ENCODE measurements at regions not wholly inside any gene's neighbourhood (a gene's known extent, or its start where the extent isn't known, plus 50 kb on each side); places are given as distances from the start of the nearest gene placed in this dataset.

DNA sequence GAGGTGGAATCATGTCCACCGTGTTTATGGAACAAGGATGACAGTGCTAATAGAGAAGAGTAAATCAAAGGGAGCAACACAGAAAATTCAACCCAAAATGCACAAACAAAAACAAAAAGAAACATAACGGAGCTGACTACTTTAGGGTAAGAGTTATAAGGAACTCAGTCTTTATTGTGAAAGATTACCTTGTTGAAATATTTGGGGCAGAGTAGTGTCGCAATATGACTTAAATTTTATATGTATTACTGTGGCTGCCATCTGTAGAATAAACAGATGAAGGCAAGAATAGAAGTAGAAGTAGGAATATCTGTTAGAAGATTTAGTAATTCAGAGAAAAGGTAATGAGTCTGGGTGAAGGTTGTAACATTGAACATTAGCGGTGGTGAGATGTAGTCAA lies 913.9 kb downstream of the BRINP3 start:
- Mint-ChIP-seq H3K27ac (no peak overlapping the region), H3K9me3 (peaks cover 7% of the 10 kb centered on the region), H3K36me3 (ENCODE audit: low read depth) (no peaks in the 10 kb centered on the region), H3K4me3 (no peak overlapping the region), H3K27me3 (ENCODE audit: low read depth, poor library complexity) (peaks cover 7% of the 10 kb centered on the region), H3K4me1 (no peaks in the 10 kb centered on the region)
- no peak for DNase-seq
- TF ChIP-seq, protein P1, sequence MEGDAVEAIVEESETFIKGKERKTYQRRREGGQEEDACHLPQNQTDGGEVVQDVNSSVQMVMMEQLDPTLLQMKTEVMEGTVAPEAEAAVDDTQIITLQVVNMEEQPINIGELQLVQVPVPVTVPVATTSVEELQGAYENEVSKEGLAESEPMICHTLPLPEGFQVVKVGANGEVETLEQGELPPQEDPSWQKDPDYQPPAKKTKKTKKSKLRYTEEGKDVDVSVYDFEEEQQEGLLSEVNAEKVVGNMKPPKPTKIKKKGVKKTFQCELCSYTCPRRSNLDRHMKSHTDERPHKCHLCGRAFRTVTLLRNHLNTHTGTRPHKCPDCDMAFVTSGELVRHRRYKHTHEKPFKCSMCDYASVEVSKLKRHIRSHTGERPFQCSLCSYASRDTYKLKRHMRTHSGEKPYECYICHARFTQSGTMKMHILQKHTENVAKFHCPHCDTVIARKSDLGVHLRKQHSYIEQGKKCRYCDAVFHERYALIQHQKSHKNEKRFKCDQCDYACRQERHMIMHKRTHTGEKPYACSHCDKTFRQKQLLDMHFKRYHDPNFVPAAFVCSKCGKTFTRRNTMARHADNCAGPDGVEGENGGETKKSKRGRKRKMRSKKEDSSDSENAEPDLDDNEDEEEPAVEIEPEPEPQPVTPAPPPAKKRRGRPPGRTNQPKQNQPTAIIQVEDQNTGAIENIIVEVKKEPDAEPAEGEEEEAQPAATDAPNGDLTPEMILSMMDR (IDR thresholded peaks at IDR 0.05), result no peak

- peaks cover 7% of the 10 kb centered on the region for H3K27me3 Mint-ChIP-seq (ENCODE audit: low read depth, poor library complexity)
- H3K27ac Mint-ChIP-seq, result no peak overlapping the region
- DNase-seq, result no peak
- no peaks in the 10 kb centered on the region for H3K9me3 Mint-ChIP-seq
- H3K4me3 Mint-ChIP-seq, result no peak overlapping the region
- H3K4me1 Mint-ChIP-seq, result no peaks in the 10 kb centered on the region
- H3K36me3 Mint-ChIP-seq (ENCODE audit: low read depth), result no peaks in the 10 kb centered on the region
- TF ChIP-seq, protein P1 (IDR thresholded peaks at IDR 0.05), result no peak
These were observed 909.8 kb downstream of the BRINP3 start for GRCh38 chr1:189567890-189568289.

- no peaks in the 10 kb centered on the region for H3K9me3 Mint-ChIP-seq
- TF ChIP-seq, protein P1 (IDR thresholded peaks at IDR 0.05), result no peak
- H3K4me1 Mint-ChIP-seq, result no peaks in the 10 kb centered on the region
- H3K27ac Mint-ChIP-seq, result no peak overlapping the region
- no peak overlapping the region for H3K4me3 Mint-ChIP-seq
- no peaks in the 10 kb centered on the region for H3K36me3 Mint-ChIP-seq (ENCODE audit: low read depth)
- H3K27me3 Mint-ChIP-seq (ENCODE audit: low read depth, poor library complexity), result peaks cover 4% of the 10 kb centered on the region
- no peak for DNase-seq
These were observed 881.5 kb downstream of the BRINP3 start for GRCh38 chr1:189596197-189596596.

- no peak for DNase-seq
- Mint-ChIP-seq H3K27me3 (ENCODE audit: low read depth, poor library complexity) (peaks cover 4% of the 10 kb centered on the region), H3K4me1 (no peaks in the 10 kb centered on the region), H3K36me3 (ENCODE audit: low read depth) (no peaks in the 10 kb centered on the region), H3K4me3 (no peak overlapping the region), H3K9me3 (no peaks in the 10 kb centered on the region), H3K27ac (no peak overlapping the region)
- TF ChIP-seq, protein P1 (IDR thresholded peaks at IDR 0.05), result no peak
These were observed 880.6 kb downstream of the BRINP3 start for GRCh38 chr1:189597083-189597482.

DNA sequence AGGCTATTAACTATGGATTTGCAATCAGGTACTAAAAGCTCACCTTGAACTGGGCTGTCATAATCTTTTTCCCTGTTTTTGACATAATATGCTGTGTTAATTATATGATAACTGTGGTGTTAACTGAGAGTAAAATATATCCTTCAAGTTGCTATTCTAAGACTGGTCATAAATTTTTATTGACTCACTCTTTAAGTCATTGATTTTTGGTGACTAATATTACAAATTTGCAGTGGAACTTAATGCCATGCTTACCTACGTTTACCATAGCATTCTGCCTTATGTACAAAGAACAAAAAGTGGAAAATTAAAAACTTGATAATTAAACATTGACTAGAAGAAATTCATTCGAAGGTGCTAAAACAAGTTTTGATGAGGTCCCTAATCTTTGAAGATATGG lies 872.4 kb downstream of the BRINP3 start:
- no peak for DNase-seq
- H3K4me3 Mint-ChIP-seq, result no peak overlapping the region
- no peaks in the 10 kb centered on the region for H3K4me1 Mint-ChIP-seq
- H3K9me3 Mint-ChIP-seq, result no peaks in the 10 kb centered on the region
- H3K27me3 Mint-ChIP-seq (ENCODE audit: low read depth, poor library complexity), result no peaks in the 10 kb centered on the region
- TF ChIP-seq, protein P1 (IDR thresholded peaks at IDR 0.05), result no peak
- no peaks in the 10 kb centered on the region for H3K36me3 Mint-ChIP-seq (ENCODE audit: low read depth)
- no peak overlapping the region for H3K27ac Mint-ChIP-seq

- no peak overlapping the region for H3K27ac Mint-ChIP-seq
- no peaks in the 10 kb centered on the region for H3K9me3 Mint-ChIP-seq
- H3K4me1 Mint-ChIP-seq, result no peaks in the 10 kb centered on the region
- TF ChIP-seq, protein P1 (IDR thresholded peaks at IDR 0.05), result no peak
- no peaks in the 10 kb centered on the region for H3K36me3 Mint-ChIP-seq (ENCODE audit: low read depth)
- H3K27me3 Mint-ChIP-seq (ENCODE audit: low read depth, poor library complexity), result no peaks in the 10 kb centered on the region
- DNase-seq, result no peak
- H3K4me3 Mint-ChIP-seq, result no peak overlapping the region
These were observed 871.6 kb downstream of the BRINP3 start for GRCh38 chr1:189606047-189606446.

Measured in nephron progenitor cell (in vitro differentiated cells).